Breast epithelium (tissue), 4 donors: ENCODE measurements at regions not wholly inside any gene's neighbourhood (a gene's known extent, or its start where the extent isn't known, plus 50 kb on each side); places are given as distances from the start of the nearest gene placed in this dataset.

Source experiments
- DNase-seq, 2 donors: peaks; one replicate each; pipeline ENCODE4 v3.0.0-alpha.2; 2019; ENCODE audit warnings: low spot score in 2 of 2
- H3K27ac ChIP-seq, 2 donors: fragments of 200-600 bp; sonication (generic) in 1 of 2; one replicate each; pipeline ENCODE4 v1.5.1; 2016 to 2019; ENCODE audit warnings: mild to moderate bottlenecking in 1 of 2
- H3K27me3 ChIP-seq, 2 donors: fragments of 200-600 bp; sonication (generic) in 1 of 2; one replicate each; pipeline versions ENCODE4 v1.5.1 to v1.6.0; 2017 to 2019; ENCODE audit warnings: control low read depth in 1 of 2, mild to moderate bottlenecking in 1 of 2
- H3K36me3 ChIP-seq: fragments of 200-600 bp; one replicate; pipeline ENCODE4 v1.5.1; 2019
- H3K4me1 ChIP-seq, 2 donors: fragments of 200-600 bp; sonication (generic); one replicate each; pipeline ENCODE4 v1.5.1; 2016 to 2019; ENCODE audit warnings: control low read depth in 1 of 2
- H3K4me3 ChIP-seq, 3 donors: fragments of 200-600 bp; sonication (generic); 1 replicate in 2 of 3; 2 replicates in 1 of 3; pipeline ENCODE4 v1.5.1; 2016 to 2019; ENCODE audit warnings: mild to moderate bottlenecking in 3 of 3, moderate library complexity in 2 of 3
- H3K9me3 ChIP-seq, 2 donors: fragments of 200-600 bp; sonication (generic) in 1 of 2; one replicate each; pipeline ENCODE4 v1.5.1; 2016 to 2019; ENCODE audit warnings: control low read depth in 1 of 2
- POLR2A ChIP-seq: fragments of 450-650 bp; IDR thresholded peaks from one replicate; pipeline ENCODE4 v1.6.1; 2016; ENCODE audit warnings: antibody characterized with exemption, mild to moderate bottlenecking, moderate library complexity
- POLR2AphosphoS5 ChIP-seq, 3 donors: sonication (generic); formaldehyde crosslinking; IDR thresholded peaks; one replicate each; pipeline ENCODE4 v1.6.1; 2017; ENCODE audit warnings: antibody characterized with exemption in 3 of 3
- intact Hi-C: fragments of 100-400 bp; cut with DNase I; formaldehyde crosslinking; loops from one replicate; pipeline ENCODE4 v1.15.1; 2023; ENCODE audit warnings: low total_unique reads
- TF ChIP-seq, protein P1 (sequence below), 3 donors: fragments of 450-650 bp; IDR thresholded peaks; one replicate each; pipeline ENCODE4 v1.5.1; 2016 to 2017; ENCODE audit warnings: antibody characterized with exemption in 3 of 3, mild to moderate bottlenecking in 3 of 3, moderate library complexity in 3 of 3

DNA sequence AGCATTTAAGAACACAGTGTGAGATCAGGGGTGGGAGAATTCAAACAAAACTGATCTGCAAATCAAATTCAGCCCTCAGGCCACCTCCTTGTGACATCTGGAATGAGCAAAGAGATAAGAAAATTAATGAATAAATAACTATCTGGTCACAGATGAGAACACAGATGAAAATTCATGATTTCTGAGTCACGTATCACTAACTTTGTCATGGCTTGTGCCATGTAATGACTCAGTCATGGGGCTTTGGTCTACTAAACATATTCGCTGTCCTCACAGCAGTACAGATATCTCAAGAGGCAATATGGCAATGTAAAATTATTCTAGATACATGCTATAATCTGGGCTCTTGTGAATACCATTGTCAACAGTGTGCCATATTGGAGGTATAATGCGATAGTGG is 274.4 kb downstream of the MAN2A1 start:
- H3K4me3 ChIP-seq: no peak overlapping the region
- intact Hi-C loops: no loop called here
- no peaks in the 10 kb centered on the region for H3K9me3 ChIP-seq

DNA sequence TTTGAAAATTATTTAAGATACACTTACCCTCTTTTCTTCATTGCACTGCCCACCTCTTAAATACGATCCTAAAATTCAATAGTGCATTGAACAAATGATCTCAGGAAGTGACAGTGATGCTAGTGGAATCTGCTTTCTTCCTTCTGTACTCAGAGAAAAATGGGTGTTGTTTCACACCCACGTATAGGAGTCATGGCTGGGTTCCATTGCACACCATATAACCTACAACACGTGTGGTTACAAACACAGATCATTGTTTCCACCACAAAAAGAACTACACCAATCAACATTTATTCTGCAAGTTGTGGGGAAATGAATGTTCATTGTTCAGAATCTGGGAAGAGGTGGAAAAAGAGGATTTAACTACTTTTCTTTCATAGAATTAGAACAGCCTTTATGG is 275.9 kb downstream of the MAN2A1 start:
- Histone ChIP-seq H3K4me1 (no peaks in the 10 kb centered on the region), H3K27me3 (no peaks in the 10 kb centered on the region), H3K4me3 (no peak overlapping the region), H3K36me3 (no peaks in the 10 kb centered on the region), H3K9me3 (no peaks in the 10 kb centered on the region), H3K27ac (no peak overlapping the region)
- no peak for DNase-seq
- TF ChIP-seq, protein P1, sequence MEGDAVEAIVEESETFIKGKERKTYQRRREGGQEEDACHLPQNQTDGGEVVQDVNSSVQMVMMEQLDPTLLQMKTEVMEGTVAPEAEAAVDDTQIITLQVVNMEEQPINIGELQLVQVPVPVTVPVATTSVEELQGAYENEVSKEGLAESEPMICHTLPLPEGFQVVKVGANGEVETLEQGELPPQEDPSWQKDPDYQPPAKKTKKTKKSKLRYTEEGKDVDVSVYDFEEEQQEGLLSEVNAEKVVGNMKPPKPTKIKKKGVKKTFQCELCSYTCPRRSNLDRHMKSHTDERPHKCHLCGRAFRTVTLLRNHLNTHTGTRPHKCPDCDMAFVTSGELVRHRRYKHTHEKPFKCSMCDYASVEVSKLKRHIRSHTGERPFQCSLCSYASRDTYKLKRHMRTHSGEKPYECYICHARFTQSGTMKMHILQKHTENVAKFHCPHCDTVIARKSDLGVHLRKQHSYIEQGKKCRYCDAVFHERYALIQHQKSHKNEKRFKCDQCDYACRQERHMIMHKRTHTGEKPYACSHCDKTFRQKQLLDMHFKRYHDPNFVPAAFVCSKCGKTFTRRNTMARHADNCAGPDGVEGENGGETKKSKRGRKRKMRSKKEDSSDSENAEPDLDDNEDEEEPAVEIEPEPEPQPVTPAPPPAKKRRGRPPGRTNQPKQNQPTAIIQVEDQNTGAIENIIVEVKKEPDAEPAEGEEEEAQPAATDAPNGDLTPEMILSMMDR (IDR thresholded peaks at IDR 0.05): no peak
- TF ChIP-seq POLR2AphosphoS5 (IDR thresholded peaks at IDR 0.05) (no peak), POLR2A (no peak)
- intact Hi-C loops: no loop called here

More for the DNA sequence above, 274.4 kb downstream of the MAN2A1 start:
- Histone ChIP-seq H3K36me3 (no peaks in the 10 kb centered on the region), H3K4me1 (no peaks in the 10 kb centered on the region), H3K27me3 (no peaks in the 10 kb centered on the region), H3K27ac (no peak overlapping the region)
- DNase-seq: no peak
- TF ChIP-seq POLR2AphosphoS5 (IDR thresholded peaks at IDR 0.05): no peak
- TF ChIP-seq, protein P1 (IDR thresholded peaks at IDR 0.05): no peak

DNA sequence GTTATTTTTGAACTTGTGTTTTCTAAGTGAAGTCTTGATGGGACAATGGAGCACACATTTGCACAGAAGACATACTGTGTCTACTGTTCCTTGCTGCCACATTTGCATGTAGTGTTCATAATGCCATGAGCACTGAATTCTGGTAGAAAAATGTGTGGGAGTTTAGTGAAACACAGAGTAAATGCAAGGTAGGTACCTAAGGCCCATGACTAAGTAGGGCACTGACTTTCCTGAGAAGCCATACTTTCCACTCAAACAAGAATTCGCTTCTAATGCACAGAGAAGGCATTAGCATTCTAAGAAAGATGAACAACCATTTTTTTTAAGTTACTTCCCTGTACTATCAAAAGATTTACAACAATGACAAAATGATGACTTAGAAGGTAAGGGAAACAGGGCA is 282.2 kb downstream of the MAN2A1 start:
- no peak overlapping the region for H3K27ac ChIP-seq
- DNase-seq: no peak
- TF ChIP-seq POLR2A: no peak
- no peak for TF ChIP-seq POLR2AphosphoS5 (IDR thresholded peaks at IDR 0.05)
- TF ChIP-seq, protein P1 (IDR thresholded peaks at IDR 0.05): no peak
- no peak overlapping the region for H3K4me3 ChIP-seq
- H3K27me3 ChIP-seq: no peaks in the 10 kb centered on the region
- intact Hi-C loops: no loop called here
- H3K9me3 ChIP-seq: no peaks in the 10 kb centered on the region
- no peaks in the 10 kb centered on the region for H3K36me3 ChIP-seq
- no peaks in the 10 kb centered on the region for H3K4me1 ChIP-seq

DNA sequence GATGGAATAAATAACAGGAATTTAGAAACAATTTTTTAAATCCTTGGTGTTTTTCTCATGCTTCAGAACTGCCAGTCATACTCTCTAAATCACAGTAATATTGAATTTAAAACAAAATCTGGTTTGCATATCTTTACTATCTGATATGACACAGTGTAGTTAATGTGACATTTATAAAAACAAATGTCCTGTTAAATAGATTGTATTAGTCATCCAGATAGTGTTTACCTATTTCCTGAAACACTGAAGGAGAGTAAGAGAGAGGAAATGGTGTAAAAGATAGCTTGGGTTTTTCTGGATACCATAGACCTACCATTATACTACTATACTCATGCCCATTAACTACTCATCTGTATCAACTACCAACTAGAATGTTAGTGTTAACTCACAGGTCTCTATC is 292.3 kb downstream of the MAN2A1 start:
- DNase-seq: no peak
- H3K4me3 ChIP-seq: no peak overlapping the region
- no peak overlapping the region for H3K27ac ChIP-seq
- TF ChIP-seq POLR2A: no peak
- no peak for TF ChIP-seq POLR2AphosphoS5 (IDR thresholded peaks at IDR 0.05)
- H3K27me3 ChIP-seq: no peaks in the 10 kb centered on the region
- no peaks in the 10 kb centered on the region for H3K36me3 ChIP-seq
- no peaks in the 10 kb centered on the region for H3K9me3 ChIP-seq
- intact Hi-C loops: no loop called here
- no peaks in the 10 kb centered on the region for H3K4me1 ChIP-seq

DNA sequence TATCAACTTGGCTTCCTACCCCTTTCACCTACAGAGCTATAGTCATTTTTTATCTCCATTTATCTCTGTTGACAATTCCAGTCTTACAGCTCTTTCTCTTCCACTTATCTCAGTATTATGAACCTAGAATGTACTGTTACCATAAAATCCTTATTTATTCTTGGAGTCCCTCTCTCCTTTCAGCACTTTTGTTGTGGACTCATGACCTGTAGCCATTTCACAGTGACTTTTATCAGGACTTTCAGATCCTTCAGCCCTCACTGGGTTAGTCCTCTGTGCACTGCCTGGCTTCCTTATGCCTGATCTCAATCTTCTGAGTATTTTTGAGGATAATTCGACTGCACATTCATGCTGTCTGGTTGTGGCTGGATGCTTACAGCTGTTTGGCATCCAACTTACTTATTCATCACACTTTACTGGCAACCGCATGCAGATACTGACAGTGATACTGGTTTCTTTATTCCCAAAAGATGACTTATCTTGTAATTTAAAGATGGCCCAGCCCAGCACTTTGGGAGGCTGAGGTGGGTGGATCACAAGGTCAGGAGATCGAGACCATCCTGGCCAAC is 293.3 kb downstream of the MAN2A1 start:
- no peaks in the 10 kb centered on the region for H3K27me3 ChIP-seq
- H3K27ac ChIP-seq: no peak overlapping the region
- H3K9me3 ChIP-seq: no peaks in the 10 kb centered on the region
- intact Hi-C loops: no loop called here
- no peaks in the 10 kb centered on the region for H3K4me1 ChIP-seq
- no peaks in the 10 kb centered on the region for H3K36me3 ChIP-seq
- TF ChIP-seq, protein P1 (IDR thresholded peaks at IDR 0.05): no peak
- H3K4me3 ChIP-seq: no peak overlapping the region
- no peak for DNase-seq

DNA sequence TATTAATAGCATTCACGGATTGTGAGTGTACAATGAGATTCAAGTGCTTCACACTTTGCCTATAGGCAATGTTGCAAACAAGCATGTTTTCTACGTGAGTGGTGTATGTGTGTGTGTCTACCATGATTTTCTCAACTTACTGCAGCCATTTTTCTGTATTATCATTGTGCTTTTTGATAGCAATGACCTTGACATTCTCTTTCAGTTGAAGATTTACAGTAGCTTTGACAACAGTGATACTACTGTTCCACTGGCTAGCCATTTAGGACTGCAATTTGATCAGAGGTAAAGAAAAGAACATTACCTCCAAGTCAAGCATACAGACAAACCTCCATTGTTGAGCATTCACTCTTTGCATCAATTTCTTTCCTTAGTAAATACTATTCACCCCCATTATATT is 297.0 kb downstream of the MAN2A1 start:
- H3K4me3 ChIP-seq: no peak overlapping the region
- TF ChIP-seq POLR2AphosphoS5 (IDR thresholded peaks at IDR 0.05): no peak
- no peaks in the 10 kb centered on the region for H3K9me3 ChIP-seq
- DNase-seq: no peak
- no peak overlapping the region for H3K27ac ChIP-seq
- no peaks in the 10 kb centered on the region for H3K4me1 ChIP-seq
- H3K36me3 ChIP-seq: no peaks in the 10 kb centered on the region
- H3K27me3 ChIP-seq: no peaks in the 10 kb centered on the region
- intact Hi-C loops: no loop called here
